Mesothelial cell of epicardium (in vitro differentiated cells): ENCODE measurements at regions not wholly inside any gene's neighbourhood (a gene's known extent, or its start where the extent isn't known, plus 50 kb on each side); places are given as distances from the start of the nearest gene placed in this dataset.
"Not testable (repeated sequence)": the region's sequence is repeated elsewhere in the genome, so short reads cannot be mapped to it uniquely, and the experiment has no call there.

ENCODE experiments used
- DNase-seq, 2 experiments: peaks; one replicate each; pipeline ENCODE4 v3.0.0; 2021; ENCODE audit warnings: low spot score in 2 of 2; ENCODE audit not compliant: unreplicated experiment in 2 of 2
- H3K27ac Mint-ChIP-seq: 2 replicates; pipeline ENCODE4 v1.8.0; 2021; ENCODE audit warnings: mixed read lengths
- H3K27me3 Mint-ChIP-seq: 2 replicates; pipeline ENCODE4 v1.8.0; 2021; ENCODE audit warnings: low read depth, mixed read lengths
- H3K36me3 Mint-ChIP-seq: 2 replicates; pipeline ENCODE4 v1.8.0; 2021; ENCODE audit warnings: mixed read lengths
- H3K4me1 Mint-ChIP-seq: 2 replicates; pipeline ENCODE4 v1.8.0; 2021; ENCODE audit warnings: mixed read lengths
- H3K4me3 Mint-ChIP-seq: 2 replicates; pipeline ENCODE4 v1.8.0; 2021; ENCODE audit warnings: mild to moderate bottlenecking, moderate library complexity, mixed read lengths
- H3K9me3 Mint-ChIP-seq: 2 replicates; pipeline ENCODE4 v1.8.0; 2021; ENCODE audit warnings: mixed read lengths
- CTCF ChIP-seq: fragments of 200-600 bp; sonication (generic); IDR thresholded peaks from one replicate; pipeline ENCODE4 v1.5.0; 2021; ENCODE audit warnings: antibody characterized with exemption; ENCODE audit not compliant: unreplicated experiment

DNA sequence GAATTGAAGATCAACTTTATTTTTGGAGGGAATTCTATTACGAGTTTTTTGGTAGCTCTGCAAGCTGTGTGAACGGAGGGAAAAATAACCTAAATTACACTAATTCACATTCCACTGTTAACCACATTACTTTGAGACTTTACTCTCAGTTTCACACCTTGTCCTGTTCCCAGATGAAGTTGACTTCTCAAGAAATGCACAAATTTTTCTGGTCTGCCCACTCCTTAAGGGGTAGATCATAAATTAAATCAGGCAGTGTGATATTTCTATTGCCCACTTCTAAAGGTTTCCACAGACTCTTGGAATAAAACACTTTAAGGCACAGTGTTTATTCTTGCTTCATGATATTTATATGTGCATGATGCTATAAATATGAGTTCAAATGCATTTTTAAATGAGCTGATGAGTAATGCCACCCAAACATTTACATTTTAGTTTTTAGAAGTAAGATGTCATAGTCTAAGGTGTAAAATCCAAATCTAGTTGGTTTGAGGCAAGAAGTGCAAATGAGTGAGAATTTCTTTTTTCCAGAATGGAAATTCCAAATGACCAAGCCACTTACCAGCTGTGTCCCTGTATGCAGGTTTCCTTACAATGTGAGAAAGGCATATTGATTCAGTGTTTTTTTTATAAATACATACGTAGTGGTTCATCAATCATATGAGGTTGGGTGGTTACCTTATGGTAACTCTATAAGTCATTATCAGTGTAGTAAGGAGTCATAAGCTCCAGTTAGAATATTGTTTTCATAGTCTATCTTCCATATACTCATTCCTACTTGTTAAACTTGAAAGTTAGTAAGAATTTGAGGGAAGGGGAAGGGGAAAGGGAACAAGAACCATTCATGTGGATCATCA, 437.7 kb upstream of the MEF2C start:
- H3K36me3 Mint-ChIP-seq, result no peaks in the 10 kb centered on the region
- no peaks in the 10 kb centered on the region for H3K9me3 Mint-ChIP-seq
- H3K27me3 Mint-ChIP-seq, result no peaks in the 10 kb centered on the region
- no peak for TF ChIP-seq CTCF
- no peak overlapping the region for H3K4me3 Mint-ChIP-seq
- no peak overlapping the region for H3K27ac Mint-ChIP-seq
- H3K4me1 Mint-ChIP-seq, result no peaks in the 10 kb centered on the region
- DNase-seq, result no peak

GRCh38 chr5:89317838-89318237, 434.9 kb upstream of the MEF2C start:
- H3K27ac Mint-ChIP-seq, H3K4me1 Mint-ChIP-seq, DNase-seq, H3K27me3 Mint-ChIP-seq, H3K4me3 Mint-ChIP-seq, H3K9me3 Mint-ChIP-seq, H3K36me3 Mint-ChIP-seq: not testable (repeated sequence)

- TF ChIP-seq CTCF, result no peak
- Mint-ChIP-seq H3K27ac (no peak overlapping the region), H3K4me3 (no peak overlapping the region), H3K9me3 (no peaks in the 10 kb centered on the region), H3K36me3 (no peaks in the 10 kb centered on the region), H3K4me1 (peaks cover 5% of the 10 kb centered on the region), H3K27me3 (no peaks in the 10 kb centered on the region)
- no peak for DNase-seq
Measured at GRCh38 chr5:89315286-89316100, 432.5 kb upstream of the MEF2C start.

- Mint-ChIP-seq H3K27ac (no peak overlapping the region), H3K4me1 (peaks cover 5% of the 10 kb centered on the region), H3K9me3 (peaks cover 3% of the 10 kb centered on the region), H3K27me3 (no peaks in the 10 kb centered on the region), H3K4me3 (no peak overlapping the region), H3K36me3 (no peaks in the 10 kb centered on the region)
- DNase-seq, result no peak
- TF ChIP-seq CTCF, result no peak
Measured at GRCh38 chr5:89313804-89314588, 431.0 kb upstream of the MEF2C start.

DNA sequence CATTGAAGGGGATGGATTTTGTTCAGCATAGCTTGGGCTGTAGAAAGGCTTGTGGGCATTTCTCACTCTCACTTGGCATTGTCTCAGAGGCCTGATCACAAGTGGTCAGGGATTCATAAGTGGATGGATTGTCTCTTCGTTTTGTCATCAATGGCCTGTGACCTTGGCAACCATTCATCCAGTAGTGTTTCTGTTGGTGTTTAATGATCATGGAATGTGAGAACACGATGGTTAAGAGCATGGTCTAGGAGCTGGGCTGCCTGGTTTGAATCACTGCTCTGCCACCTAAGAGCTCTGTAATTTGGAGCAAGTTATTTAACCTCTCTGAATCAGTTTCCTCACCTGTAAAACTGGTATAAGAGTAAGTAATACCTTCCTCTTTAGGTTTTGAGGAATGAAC, 430.1 kb upstream of the MEF2C start:
- H3K4me1 Mint-ChIP-seq, result peaks cover 5% of the 10 kb centered on the region
- no peak overlapping the region for H3K4me3 Mint-ChIP-seq
- no peak overlapping the region for H3K27ac Mint-ChIP-seq
- no peak for TF ChIP-seq CTCF
- no peaks in the 10 kb centered on the region for H3K27me3 Mint-ChIP-seq
- no peak for DNase-seq
- no peaks in the 10 kb centered on the region for H3K36me3 Mint-ChIP-seq
- peaks cover 3% of the 10 kb centered on the region for H3K9me3 Mint-ChIP-seq
